H7 (cell line): ENCODE measurements at regions not wholly inside any gene's neighbourhood (a gene's known extent, or its start where the extent isn't known, plus 50 kb on each side); places are given as distances from the start of the nearest gene placed in this dataset.
A peak's percentile ranks its signal among the peaks of the same experiment; 100 is the strongest.

Experiments
- DNase-seq: peaks from one replicate; pipeline ENCODE4 v3.0.0; 2012
- H3K27me3 ChIP-seq: 2 replicates; pipeline ENCODE4 v1.6.0; 2011; ENCODE audit warnings: mild to moderate bottlenecking, low read length; ENCODE audit not compliant: control insufficient read depth, insufficient read depth
- H3K36me3 ChIP-seq: replicated peaks from 2 replicates; pipeline ENCODE4 v1.5.1; 2011; ENCODE audit warnings: low read length; ENCODE audit not compliant: control insufficient read depth, insufficient read depth
- H3K4me3 ChIP-seq: 2 replicates; pipeline ENCODE4 v1.5.1; 2011; ENCODE audit warnings: low read depth, mild to moderate bottlenecking, control low read depth, low read length, moderate library complexity; ENCODE audit not compliant: insufficient read depth

DNA sequence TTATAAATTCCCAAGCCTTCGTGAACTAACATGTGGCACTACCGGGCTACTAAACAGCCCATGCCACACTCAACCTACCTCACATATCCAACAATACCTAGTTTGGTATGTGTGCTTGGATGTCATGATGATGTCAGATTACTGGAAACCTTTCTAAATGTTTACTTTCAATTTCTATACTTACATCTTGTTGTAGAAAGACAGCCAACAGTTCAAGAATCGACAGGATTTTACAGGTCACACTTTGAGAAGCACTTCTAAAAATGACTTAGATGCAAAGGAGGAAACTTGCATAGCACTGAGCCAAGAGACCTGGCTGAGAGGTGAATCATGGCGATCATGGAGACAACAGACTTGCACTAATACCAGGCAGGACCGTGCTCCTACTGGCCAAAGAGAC, 209.9 kb downstream of the COL4A1 start:
- Histone ChIP-seq H3K27me3 (no peaks in the 10 kb centered on the region), H3K4me3 (no peak overlapping the region)

DNA sequence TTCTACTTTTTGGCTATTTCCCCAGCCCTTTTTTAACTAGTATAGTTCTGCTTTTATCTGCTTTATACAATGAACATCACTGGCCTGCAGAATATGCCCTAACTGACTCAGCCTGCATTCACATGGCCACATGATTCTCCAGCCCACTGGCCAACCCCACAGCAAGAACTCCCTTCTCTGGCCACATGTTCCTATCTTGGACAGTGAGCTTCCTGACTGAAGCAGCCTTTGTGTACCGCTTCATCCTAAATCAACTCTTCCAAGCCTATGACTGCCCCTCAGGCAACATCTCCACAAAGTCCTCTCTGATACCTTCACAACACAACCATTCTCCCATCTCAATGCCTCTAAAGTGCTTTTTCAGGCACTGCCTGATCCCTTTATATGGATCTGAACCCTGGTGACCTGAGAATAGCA, 214.1 kb downstream of the COL4A1 start:
- Histone ChIP-seq H3K27me3 (no peaks in the 10 kb centered on the region), H3K4me3 (no peak overlapping the region), H3K36me3 (no peaks in the 10 kb centered on the region)
- no peak for DNase-seq

More for the DNA sequence above, 209.9 kb downstream of the COL4A1 start:
- no peak for DNase-seq
- no peaks in the 10 kb centered on the region for H3K36me3 ChIP-seq

DNA sequence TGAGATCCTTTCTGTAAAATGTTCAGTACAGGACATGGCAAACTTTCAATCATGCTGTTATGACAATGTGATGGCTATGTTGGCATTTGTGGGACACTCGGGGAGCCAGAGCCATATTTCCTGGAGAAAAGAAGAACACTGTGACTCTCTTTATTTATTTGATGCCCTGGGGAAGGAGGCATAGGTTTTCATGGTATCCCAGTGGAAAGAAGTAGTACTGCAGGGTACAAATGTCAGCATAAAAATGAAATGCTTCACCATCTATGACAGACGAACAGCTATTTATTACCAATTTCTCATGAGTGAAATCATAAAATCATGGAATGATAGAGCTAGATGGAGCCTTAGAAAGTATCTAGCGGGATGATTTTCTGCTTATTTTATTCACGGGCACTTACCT, 217.1 kb downstream of the COL4A1 start:
- Histone ChIP-seq H3K27me3 (no peaks in the 10 kb centered on the region), H3K36me3 (no peaks in the 10 kb centered on the region), H3K4me3 (no peak overlapping the region)
- no peak for DNase-seq

DNA sequence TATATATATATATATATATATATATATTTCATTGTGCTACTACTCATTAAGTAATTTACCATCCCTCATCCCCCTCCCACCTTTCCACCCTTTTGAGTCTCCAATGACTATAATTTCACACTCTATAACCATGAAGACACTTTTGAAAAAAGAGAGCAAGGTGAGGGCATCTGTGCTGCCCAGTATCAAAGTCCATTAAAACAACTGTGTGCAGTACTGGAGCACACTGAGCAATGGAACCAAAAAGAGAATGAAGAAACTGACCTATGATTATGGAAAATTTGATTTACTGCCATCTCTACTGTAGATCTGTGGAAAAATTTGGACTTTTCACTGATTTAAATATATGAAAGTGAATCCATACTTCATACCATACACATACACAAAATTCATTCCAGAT, 217.9 kb downstream of the COL4A1 start:
- no peaks in the 10 kb centered on the region for H3K27me3 ChIP-seq
- no peak for DNase-seq
- no peak overlapping the region for H3K4me3 ChIP-seq
- no peaks in the 10 kb centered on the region for H3K36me3 ChIP-seq

DNA sequence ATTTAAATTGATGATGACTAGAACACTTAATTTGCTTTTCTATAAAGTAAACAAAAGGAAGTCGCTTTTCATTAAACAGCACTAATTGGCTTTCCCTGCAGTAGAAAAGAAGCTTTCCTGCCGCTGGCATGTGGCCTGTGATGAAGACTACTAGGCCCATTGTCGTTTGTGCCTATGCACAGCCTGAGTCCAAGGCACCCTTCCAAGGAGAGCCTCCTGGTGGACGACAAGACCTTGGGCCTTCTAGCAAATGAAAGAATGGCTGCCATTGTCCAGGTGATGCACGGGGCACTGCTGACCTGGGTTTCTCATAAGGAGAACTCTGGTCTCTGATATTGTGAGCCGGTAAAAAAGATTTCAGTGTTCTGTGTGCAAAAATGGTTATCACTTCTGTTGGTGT, 233.0 kb downstream of the COL4A1 start:
- no peaks in the 10 kb centered on the region for H3K36me3 ChIP-seq
- H3K27me3 ChIP-seq = no peaks in the 10 kb centered on the region
- no peak overlapping the region for H3K4me3 ChIP-seq
- DNase-seq = no peak

DNA sequence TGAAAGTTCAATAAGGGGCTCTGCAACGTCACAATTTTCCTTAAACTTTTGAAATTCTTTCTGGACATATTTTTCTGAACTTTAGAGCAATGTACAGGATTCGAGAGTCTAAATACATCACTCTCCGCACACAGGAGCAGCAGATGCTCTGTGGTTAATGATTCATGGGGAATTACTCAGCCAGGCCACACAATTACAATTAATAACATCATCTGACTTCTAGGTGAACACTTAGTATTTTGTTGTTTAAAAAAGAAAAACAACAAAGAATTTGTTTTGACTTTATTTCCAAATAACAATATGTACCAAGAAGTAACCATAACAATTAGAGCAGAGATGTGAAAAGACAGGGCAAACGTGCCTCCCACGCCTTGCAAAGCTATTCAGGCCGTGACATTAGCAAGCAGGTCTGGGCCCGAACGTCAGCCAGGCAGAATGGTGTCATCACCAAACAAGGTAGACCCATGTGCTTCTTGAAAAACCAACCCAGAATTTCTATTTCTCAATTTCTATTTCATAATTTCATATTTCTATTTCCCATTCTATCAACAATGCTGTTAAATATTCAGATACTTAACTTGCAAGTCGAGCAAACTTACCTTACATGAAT, 236.3 kb downstream of the COL4A1 start:
- Histone ChIP-seq H3K27me3 (no peaks in the 10 kb centered on the region), H3K4me3 (no peak overlapping the region), H3K36me3 (no peaks in the 10 kb centered on the region)
- no peak for DNase-seq

DNA sequence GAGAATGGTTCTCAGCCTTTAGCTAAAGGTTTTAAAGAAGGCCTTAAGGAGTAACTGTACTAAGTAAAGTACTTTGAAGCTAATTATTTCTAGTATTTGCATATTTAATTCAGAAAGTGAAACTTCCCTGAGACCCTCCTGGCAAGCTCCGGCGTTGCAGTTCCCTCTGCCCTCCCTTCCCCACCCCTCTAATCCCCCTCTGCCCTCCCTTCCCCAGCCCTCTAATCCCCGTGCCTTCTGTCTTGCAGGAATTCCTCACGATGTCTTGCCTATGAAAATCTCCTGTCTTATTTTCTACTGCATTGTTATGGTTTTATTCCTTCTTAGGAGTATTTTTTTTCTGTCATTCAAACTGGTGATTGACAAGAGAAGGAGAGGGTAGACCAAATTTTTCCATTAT, 236.9 kb downstream of the COL4A1 start:
- Histone ChIP-seq H3K27me3 (no peaks in the 10 kb centered on the region), H3K4me3 (no peak overlapping the region), H3K36me3 (no peaks in the 10 kb centered on the region)
- peak; percentile 46 for DNase-seq

DNA sequence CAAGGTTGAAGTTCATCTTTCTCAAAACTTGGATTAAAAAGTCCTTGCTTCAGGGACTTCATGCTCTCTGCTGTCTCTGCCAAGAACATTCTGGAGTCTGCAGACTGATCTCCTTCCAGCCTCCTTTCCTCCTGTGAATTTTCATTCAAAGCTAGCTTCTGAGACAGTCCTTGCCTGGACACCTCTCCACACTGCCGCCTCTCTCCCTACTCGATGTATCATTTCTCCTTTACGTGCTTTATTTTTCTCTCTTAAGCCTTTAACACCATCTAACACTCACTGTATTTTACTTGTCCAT, 238.8 kb downstream of the COL4A1 start:
- Histone ChIP-seq H3K4me3 (no peak overlapping the region), H3K36me3 (no peaks in the 10 kb centered on the region), H3K27me3 (no peaks in the 10 kb centered on the region)
- DNase-seq = no peak

DNA sequence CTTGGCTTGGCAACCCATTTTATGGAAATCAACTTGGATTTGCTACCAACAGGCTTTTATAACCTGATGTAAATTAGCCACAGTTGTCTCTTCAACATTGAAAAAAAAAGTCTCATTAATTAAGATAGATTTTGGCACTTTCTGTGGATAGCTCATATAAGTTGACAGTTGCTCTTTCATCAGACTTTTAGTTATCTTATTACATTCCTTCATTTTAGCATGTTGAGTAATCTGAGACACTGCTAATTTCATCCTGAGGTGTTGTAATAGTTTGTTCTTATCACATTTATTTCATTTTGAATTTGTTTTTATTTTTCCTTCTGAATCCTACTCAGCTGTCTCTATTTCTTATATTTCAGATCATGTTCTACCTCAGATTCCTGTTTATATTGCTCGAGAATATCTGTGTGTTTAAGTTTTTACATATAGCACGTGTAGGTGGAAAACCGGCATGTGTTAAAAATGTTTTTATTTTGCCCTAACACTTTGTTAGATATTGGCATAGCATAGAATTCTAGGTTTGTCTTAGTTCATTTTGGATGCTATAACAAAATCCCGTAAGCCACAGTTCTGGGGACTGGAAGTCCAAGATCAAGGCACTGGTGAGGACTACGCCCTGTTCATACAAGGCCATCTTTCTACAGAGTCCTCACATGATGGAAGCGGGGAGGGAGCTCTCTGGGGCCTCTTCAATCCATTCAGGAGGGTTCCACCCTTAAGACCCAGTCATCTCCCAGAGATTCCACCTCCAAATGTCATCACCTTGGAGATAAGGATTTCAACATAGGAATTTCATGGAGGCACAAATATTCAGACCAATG, 239.4 kb downstream of the COL4A1 start:
- no peaks in the 10 kb centered on the region for H3K27me3 ChIP-seq
- H3K36me3 ChIP-seq = no peaks in the 10 kb centered on the region
- DNase-seq = no peak
- H3K4me3 ChIP-seq = no peak overlapping the region

DNA sequence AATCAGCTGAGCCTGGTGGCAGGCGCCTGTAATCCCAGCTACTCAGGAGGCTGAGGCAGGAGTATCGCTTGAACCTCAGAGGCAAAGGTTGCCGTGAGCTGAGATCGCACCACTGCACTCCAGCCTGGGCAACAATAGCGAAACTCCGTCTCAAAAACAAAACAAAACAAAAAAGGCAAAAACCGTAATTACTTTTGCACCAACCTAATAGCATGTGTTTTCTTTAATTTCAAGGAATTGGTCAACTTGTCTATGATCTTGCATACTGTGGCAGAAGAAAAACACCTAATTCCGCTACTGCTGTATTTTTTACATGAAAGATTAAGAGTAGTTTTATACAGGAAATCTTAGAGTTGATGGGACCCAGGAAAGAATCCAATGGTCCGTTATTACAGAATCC, 241.2 kb downstream of the COL4A1 start:
- Histone ChIP-seq H3K27me3 (no peaks in the 10 kb centered on the region), H3K36me3 (no peaks in the 10 kb centered on the region), H3K4me3 (no peak overlapping the region)
- DNase-seq = no peak

DNA sequence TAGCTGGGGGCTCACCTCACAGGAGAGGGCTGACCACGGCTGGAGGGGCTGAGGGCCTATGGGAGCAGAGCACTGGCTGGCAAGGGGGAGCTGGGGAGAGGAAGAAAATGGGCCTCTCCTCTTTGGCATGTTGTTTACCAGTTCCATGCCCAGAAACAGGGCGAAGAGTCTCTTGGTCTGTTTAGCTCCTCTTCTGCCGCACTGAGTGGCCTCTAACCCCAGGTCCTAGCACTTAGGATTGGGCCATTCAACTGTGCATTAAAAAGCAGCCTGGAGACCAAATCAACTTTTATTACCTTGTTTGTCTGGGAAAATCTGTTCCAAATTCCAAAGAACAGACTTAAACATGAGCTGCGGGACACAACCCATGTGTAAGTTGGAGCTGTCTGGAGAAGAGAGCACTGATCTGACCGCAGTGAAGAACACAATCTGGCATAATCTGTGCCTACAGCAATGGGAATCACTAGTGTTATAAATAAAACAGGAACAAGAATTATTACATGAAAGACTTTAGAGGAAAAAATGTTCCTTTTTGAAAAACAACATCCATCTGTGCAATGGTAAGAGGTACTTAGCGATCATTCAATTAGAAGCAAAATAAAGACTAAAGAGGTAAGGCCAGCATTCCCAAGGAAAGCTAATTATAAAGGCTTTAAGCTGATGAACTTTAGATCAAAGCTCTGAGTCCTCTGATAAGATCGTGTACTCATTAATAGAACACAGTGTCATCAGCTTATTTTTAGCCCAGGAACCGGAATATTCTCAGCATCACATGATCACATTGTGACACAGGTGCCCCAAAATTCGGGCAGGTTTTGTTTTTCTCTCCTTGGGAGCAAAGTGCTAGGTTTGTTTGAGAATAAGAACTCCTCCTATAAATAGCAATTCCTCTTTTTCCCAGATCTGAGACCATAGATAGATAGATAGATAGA, 243.2 kb downstream of the COL4A1 start:
- Histone ChIP-seq H3K4me3 (no peak overlapping the region), H3K36me3 (no peaks in the 10 kb centered on the region), H3K27me3 (no peaks in the 10 kb centered on the region)
- no peak for DNase-seq

DNA sequence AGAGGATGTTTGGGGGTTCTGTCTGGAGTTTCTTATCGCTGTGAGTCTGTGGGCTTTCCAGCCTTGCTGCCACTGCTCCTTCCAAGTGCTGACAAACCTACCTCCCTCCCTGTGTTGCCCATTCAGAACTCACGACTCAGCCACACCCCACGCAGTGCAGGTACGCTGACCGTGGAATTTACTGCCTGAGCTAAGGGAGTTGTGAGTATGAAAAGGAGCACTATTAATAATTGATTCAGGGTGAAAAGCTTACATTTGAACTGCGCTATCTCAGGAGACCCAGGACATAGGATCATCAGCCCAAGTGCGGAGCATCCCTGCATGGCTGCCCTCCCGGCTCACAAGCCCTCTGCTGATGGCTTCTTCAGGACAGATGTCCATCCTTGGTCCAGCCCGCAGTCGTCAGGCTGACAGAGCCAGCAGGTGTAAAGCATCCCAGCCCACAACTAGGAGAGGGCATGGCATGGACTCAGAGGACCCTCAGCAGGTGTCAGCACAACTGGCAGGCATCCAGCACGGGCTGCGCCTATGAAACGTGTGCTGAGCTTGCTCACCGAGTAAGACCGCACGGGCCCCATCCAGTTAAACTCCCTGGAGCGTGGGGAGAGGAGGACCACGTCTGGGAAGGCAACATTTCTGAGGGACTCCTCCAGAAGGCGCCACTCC, 244.0 kb downstream of the COL4A1 start:
- Histone ChIP-seq H3K27me3 (no peaks in the 10 kb centered on the region), H3K36me3 (no peaks in the 10 kb centered on the region), H3K4me3 (no peak overlapping the region)
- no peak for DNase-seq

DNA sequence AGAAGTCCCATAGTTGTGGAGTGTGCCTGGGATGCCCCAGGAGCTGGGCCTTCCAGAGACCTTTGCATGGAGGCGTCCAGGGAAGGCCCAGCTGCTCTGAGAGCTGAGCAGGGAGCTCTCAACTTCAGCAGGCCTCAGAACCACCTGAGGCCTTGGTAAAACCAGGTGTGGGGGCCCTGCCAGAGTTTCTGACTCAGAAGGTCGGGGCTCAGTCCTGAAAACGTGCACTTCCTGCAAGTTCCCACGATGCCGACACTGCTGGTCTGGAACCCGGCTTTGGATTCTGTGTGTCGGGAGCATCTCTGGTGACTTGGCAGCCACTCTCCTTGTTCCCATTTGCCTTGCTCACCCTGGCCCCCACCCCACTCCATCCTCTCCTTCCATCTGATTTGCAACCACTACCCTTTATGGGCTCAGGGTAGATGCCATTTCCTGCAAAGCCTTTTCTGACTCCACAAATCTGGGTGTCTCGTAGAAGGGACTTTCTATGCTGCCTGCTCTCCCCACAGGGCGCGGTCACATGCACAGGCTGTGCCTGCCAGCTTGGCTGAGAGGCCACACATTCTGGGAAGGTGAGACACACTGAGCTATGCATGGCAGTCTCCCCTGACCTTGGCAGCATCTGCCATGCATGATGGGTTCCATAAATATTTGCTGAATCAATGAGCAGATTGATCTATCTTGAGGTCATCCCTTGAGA, 244.7 kb downstream of the COL4A1 start:
- DNase-seq = no peak
- Histone ChIP-seq H3K27me3 (no peaks in the 10 kb centered on the region), H3K4me3 (no peak overlapping the region), H3K36me3 (no peaks in the 10 kb centered on the region)

DNA sequence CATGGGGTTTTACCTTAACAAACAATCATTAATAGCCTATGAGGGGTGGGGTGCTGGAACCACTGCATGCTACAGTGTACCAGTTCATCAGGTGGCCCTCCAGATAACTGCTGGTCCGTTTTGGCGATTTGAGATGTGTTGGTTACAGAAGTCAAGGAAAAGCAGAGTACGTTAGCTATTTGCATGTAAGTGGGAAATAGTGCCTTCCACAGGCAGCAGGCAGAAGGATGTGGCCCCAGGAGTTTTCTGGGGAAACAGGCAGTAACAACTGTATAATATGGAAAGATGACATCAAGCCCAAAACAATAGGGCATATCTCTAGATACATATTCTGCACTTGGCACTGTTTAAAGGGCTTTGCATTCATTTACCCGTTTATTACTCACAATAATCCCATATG, 245.7 kb downstream of the COL4A1 start:
- Histone ChIP-seq H3K36me3 (no peaks in the 10 kb centered on the region), H3K4me3 (no peak overlapping the region), H3K27me3 (no peaks in the 10 kb centered on the region)
- DNase-seq = no peak
